Endothelial cell (in vitro differentiated cells): ENCODE measurements at regions not wholly inside any gene's neighbourhood (a gene's known extent, or its start where the extent isn't known, plus 50 kb on each side); places are given as distances from the start of the nearest gene placed in this dataset.

Experiments used
- DNase-seq: peaks from one replicate; pipeline ENCODE4 v3.0.0; 2021; ENCODE audit warnings: low spot score
- H3K27ac Mint-ChIP-seq: one replicate; pipeline ENCODE4 v1.8.0; 2021; ENCODE audit warnings: mixed read lengths, inconsistent platforms; ENCODE audit not compliant: unreplicated experiment
- H3K27me3 Mint-ChIP-seq: one replicate; pipeline ENCODE4 v1.8.0; 2021; ENCODE audit warnings: mild to moderate bottlenecking, moderate library complexity, mixed read lengths, inconsistent platforms; ENCODE audit not compliant: unreplicated experiment
- H3K36me3 Mint-ChIP-seq: one replicate; pipeline ENCODE4 v1.8.0; 2021; ENCODE audit warnings: mild to moderate bottlenecking, low read depth, mixed read lengths, inconsistent platforms; ENCODE audit not compliant: unreplicated experiment
- H3K4me1 Mint-ChIP-seq: one replicate; pipeline ENCODE4 v1.8.0; 2021; ENCODE audit warnings: mild to moderate bottlenecking, mixed read lengths, inconsistent platforms; ENCODE audit not compliant: unreplicated experiment
- H3K4me3 Mint-ChIP-seq: one replicate; pipeline ENCODE4 v1.8.0; 2021; ENCODE audit warnings: mild to moderate bottlenecking, mixed read lengths, inconsistent platforms; ENCODE audit not compliant: unreplicated experiment
- H3K9me3 Mint-ChIP-seq: one replicate; pipeline ENCODE4 v1.8.0; 2021; ENCODE audit warnings: mixed read lengths, inconsistent platforms; ENCODE audit not compliant: unreplicated experiment
- CTCF ChIP-seq: fragments of 200-600 bp; sonication (generic); IDR thresholded peaks from one replicate; pipeline ENCODE4 v1.5.0; 2021; ENCODE audit warnings: antibody characterized with exemption; ENCODE audit not compliant: unreplicated experiment

GRCh38 chr1:187958207-187958606, 1129.5 kb downstream of the PLA2G4A start:
- Mint-ChIP-seq H3K9me3 (no peaks in the 10 kb centered on the region), H3K27ac (no peak overlapping the region), H3K4me3 (no peak overlapping the region), H3K27me3 (no peaks in the 10 kb centered on the region), H3K4me1 (no peaks in the 10 kb centered on the region), H3K36me3 (no peaks in the 10 kb centered on the region)
- TF ChIP-seq CTCF = no peak
- DNase-seq = no peak

- H3K27me3 Mint-ChIP-seq = no peaks in the 10 kb centered on the region
- no peak for TF ChIP-seq CTCF
- H3K27ac Mint-ChIP-seq = no peak overlapping the region
- no peak for DNase-seq
- no peaks in the 10 kb centered on the region for H3K9me3 Mint-ChIP-seq
- no peaks in the 10 kb centered on the region for H3K4me1 Mint-ChIP-seq
- H3K4me3 Mint-ChIP-seq = no peak overlapping the region
- no peaks in the 10 kb centered on the region for H3K36me3 Mint-ChIP-seq
These were observed 1130.3 kb downstream of the PLA2G4A start for GRCh38 chr1:187959062-187959461.

DNA sequence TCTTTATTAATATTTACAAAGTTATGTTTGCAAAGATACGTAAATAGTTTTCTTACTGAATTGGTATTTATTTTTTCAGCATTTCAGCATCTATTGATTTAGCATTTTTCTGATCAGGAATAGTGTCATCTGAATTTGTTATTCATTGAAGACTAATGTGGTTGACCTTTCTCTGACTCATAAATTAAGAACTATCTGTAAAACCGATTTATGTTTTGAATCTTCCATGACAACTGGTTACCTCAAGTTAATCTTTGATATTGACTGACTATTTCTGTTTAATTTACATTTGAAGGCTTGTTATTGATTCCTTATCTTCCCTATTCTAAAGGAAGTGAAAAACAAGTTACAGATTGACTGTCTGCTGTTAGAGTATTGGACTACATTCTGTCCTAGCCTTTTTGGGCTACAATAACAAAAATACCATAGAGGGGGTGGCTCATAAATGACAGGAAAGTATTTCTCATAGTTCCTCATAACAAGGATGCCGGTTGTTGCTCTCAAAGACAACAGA, 1131.4 kb downstream of the PLA2G4A start:
- Mint-ChIP-seq H3K4me1 (no peaks in the 10 kb centered on the region), H3K36me3 (no peaks in the 10 kb centered on the region), H3K4me3 (no peak overlapping the region), H3K9me3 (no peaks in the 10 kb centered on the region), H3K27ac (no peak overlapping the region), H3K27me3 (no peaks in the 10 kb centered on the region)
- no peak for TF ChIP-seq CTCF
- DNase-seq = no peak

DNA sequence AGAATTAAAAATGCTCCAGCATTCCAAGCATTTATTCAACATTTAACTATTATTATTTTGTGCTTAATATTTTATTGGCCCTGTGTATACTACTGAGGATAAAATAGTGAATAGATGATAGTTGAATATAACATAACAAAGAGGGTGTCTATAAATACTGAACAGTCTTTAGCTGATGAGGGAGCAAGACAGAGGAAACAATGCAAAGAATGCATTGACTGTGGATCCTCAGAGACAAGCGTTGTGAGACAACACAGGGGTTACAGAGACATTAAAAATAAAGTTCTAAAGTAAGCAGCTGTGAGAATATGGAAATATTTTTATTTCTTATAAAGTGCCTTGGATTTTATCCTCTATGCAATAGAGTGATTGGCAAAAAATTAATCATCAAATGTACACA, 1133.1 kb downstream of the PLA2G4A start:
- no peak for TF ChIP-seq CTCF
- H3K4me1 Mint-ChIP-seq = no peaks in the 10 kb centered on the region
- H3K36me3 Mint-ChIP-seq = no peaks in the 10 kb centered on the region
- DNase-seq = no peak
- H3K9me3 Mint-ChIP-seq = no peaks in the 10 kb centered on the region
- no peak overlapping the region for H3K4me3 Mint-ChIP-seq
- no peaks in the 10 kb centered on the region for H3K27me3 Mint-ChIP-seq
- H3K27ac Mint-ChIP-seq = no peak overlapping the region

- H3K27me3 Mint-ChIP-seq = peaks cover 1% of the 10 kb centered on the region
- H3K27ac Mint-ChIP-seq = no peak overlapping the region
- H3K36me3 Mint-ChIP-seq = no peaks in the 10 kb centered on the region
- no peaks in the 10 kb centered on the region for H3K9me3 Mint-ChIP-seq
- H3K4me3 Mint-ChIP-seq = no peak overlapping the region
- DNase-seq = no peak
- no peak for TF ChIP-seq CTCF
- H3K4me1 Mint-ChIP-seq = no peaks in the 10 kb centered on the region
These were observed 1143.1 kb downstream of the PLA2G4A start for GRCh38 chr1:187971851-187972250.
